ENCODE measurements at regions not wholly inside any gene's neighbourhood (a gene's known extent, or its start where the extent isn't known, plus 50 kb on each side); places are given as distances from the start of the nearest gene placed in this dataset.

DNA sequence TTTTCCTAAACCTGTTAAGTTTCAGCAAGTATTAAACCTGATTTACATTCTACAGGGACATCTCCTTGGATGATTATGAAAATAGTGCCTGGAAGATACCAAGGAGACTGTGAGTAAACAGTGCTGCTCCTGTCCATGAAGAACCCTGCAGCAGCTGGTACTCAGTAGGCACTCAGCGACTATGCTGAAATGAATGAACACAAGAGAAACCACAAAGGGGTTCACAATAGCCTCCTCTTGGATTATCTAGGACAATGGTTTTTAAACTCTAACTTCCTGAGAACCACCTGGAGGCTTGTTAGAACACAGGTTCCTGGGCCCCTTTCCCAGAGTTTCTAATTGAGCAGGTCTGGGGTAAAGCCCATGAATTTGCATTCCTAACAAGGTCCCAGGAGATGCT is 488.4 kb upstream of the UBE2E2 start:
- Histone ChIP-seq H3K9me3 (ENCODE audit: low read depth, low read length) (no peaks in the 10 kb centered on the region), H3K27ac (ENCODE audit: low read depth, low read length) (no peak overlapping the region), H2AFZ (ENCODE audit: low read length) (no peak overlapping the region), H3K4me3 (ENCODE audit: insufficient read depth, low read length) (no peak overlapping the region), H3K79me2 (ENCODE audit: insufficient read depth, low read length) (no peaks in the 10 kb centered on the region), H3K4me2 (ENCODE audit: insufficient read depth, low read length) (no peak overlapping the region), H3K27me3 (ENCODE audit: insufficient read depth, low read length) (no peaks in the 10 kb centered on the region), H3K4me1 (ENCODE audit: insufficient read depth, low read length) (no peaks in the 10 kb centered on the region), H4K20me1 (ENCODE audit: insufficient read depth, low read length) (no peaks in the 10 kb centered on the region), H3K36me3 (ENCODE audit: insufficient read depth, low read length) (no peaks in the 10 kb centered on the region)
- TF ChIP-seq, protein P1, sequence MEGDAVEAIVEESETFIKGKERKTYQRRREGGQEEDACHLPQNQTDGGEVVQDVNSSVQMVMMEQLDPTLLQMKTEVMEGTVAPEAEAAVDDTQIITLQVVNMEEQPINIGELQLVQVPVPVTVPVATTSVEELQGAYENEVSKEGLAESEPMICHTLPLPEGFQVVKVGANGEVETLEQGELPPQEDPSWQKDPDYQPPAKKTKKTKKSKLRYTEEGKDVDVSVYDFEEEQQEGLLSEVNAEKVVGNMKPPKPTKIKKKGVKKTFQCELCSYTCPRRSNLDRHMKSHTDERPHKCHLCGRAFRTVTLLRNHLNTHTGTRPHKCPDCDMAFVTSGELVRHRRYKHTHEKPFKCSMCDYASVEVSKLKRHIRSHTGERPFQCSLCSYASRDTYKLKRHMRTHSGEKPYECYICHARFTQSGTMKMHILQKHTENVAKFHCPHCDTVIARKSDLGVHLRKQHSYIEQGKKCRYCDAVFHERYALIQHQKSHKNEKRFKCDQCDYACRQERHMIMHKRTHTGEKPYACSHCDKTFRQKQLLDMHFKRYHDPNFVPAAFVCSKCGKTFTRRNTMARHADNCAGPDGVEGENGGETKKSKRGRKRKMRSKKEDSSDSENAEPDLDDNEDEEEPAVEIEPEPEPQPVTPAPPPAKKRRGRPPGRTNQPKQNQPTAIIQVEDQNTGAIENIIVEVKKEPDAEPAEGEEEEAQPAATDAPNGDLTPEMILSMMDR (IDR thresholded peaks at IDR 0.05; ENCODE audit: extremely low read depth, low read depth, low read length), result no peak
- no peak for DNase-seq (ENCODE audit: insufficient read length, low spot score, missing footprints)

DNA sequence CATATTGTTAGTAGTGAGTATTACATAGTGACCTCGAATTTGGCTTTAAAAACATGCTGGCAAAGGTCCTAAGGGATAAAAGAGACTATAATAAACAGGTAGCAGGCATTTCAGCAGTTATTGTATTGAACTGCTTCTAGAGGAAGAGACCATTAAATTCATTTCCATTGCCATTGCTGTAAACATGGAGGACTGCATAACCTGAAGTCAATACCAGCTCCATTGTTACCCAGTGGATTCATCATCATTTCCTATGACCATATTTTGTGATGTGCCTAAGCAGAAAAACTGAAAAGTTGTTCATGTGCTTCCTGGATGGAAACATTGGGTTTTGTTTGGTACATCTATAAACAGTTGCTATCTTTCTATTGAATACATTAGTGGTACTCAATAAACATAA is 482.5 kb upstream of the UBE2E2 start:
- H3K36me3 ChIP-seq (ENCODE audit: insufficient read depth, low read length), result no peaks in the 10 kb centered on the region
- no peaks in the 10 kb centered on the region for H3K27me3 ChIP-seq (ENCODE audit: insufficient read depth, low read length)
- no peak overlapping the region for H3K4me2 ChIP-seq (ENCODE audit: insufficient read depth, low read length)
- no peak overlapping the region for H3K4me3 ChIP-seq (ENCODE audit: insufficient read depth, low read length)
- no peaks in the 10 kb centered on the region for H3K79me2 ChIP-seq (ENCODE audit: insufficient read depth, low read length)
- H4K20me1 ChIP-seq (ENCODE audit: insufficient read depth, low read length), result no peaks in the 10 kb centered on the region
- DNase-seq (ENCODE audit: insufficient read length, low spot score, missing footprints), result no peak
- no peak overlapping the region for H3K27ac ChIP-seq (ENCODE audit: low read depth, low read length)
- no peaks in the 10 kb centered on the region for H3K4me1 ChIP-seq (ENCODE audit: insufficient read depth, low read length)
- peaks cover 2% of the 10 kb centered on the region for H3K9me3 ChIP-seq (ENCODE audit: low read depth, low read length)
- H2AFZ ChIP-seq (ENCODE audit: low read length), result no peak overlapping the region
- TF ChIP-seq, protein P1 (IDR thresholded peaks at IDR 0.05; ENCODE audit: extremely low read depth, low read depth, low read length), result no peak

DNA sequence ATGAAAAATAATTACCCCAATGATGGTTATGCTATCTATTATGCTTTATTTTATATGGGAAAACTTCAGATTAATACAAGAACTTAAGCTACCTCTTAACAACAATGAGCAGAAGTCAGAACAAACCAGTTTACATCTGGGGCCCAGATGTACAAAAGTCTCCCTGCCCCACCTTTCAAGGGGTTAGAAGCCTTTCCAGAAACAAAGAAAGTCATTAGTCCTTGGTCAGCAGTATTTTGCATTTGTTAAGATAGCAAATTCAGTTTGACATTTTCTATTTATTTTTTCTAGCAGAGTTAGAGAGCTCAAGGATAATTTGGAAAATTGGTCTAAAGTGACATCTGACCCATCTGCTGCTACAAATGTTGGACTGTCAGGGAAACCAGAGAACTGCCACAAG is 478.7 kb upstream of the UBE2E2 start:
- DNase-seq (ENCODE audit: insufficient read length, low spot score, missing footprints), result no peak
- H3K4me1 ChIP-seq (ENCODE audit: insufficient read depth, low read length), result no peaks in the 10 kb centered on the region

DNA sequence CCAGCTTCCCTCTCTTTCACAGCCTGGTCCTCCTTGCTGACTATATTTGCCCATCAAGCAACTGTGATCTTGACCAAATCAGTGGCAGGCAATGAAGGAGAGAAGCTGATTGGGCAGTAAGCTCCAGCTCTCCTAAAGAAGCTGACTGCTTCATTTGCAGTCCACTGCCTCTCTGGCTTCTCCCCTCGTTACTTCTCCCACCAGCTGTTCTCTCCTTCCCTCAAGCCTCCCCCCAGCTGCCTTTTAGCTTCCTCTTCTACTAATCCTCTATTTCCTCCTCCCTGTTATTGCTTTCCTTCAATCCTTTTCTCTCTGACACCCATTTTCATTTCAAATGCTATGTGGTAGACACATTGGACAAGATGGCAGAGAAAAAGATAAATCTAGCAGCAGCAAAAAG is 474.7 kb upstream of the UBE2E2 start:
- Histone ChIP-seq H2AFZ (ENCODE audit: low read length) (no peak overlapping the region), H3K4me1 (ENCODE audit: insufficient read depth, low read length) (no peaks in the 10 kb centered on the region)
- TF ChIP-seq, protein P1 (IDR thresholded peaks at IDR 0.05; ENCODE audit: extremely low read depth, low read depth, low read length), result no peak

More for the DNA sequence above, 478.7 kb upstream of the UBE2E2 start:
- H2AFZ ChIP-seq (ENCODE audit: low read length), result no peak overlapping the region
- H3K27ac ChIP-seq (ENCODE audit: low read depth, low read length), result no peak overlapping the region
- peaks cover 2% of the 10 kb centered on the region for H3K9me3 ChIP-seq (ENCODE audit: low read depth, low read length)
- H3K27me3 ChIP-seq (ENCODE audit: insufficient read depth, low read length), result no peaks in the 10 kb centered on the region
- no peaks in the 10 kb centered on the region for H4K20me1 ChIP-seq (ENCODE audit: insufficient read depth, low read length)
- H3K79me2 ChIP-seq (ENCODE audit: insufficient read depth, low read length), result no peaks in the 10 kb centered on the region
- H3K4me3 ChIP-seq (ENCODE audit: insufficient read depth, low read length), result no peak overlapping the region
- no peaks in the 10 kb centered on the region for H3K36me3 ChIP-seq (ENCODE audit: insufficient read depth, low read length)
- no peak overlapping the region for H3K4me2 ChIP-seq (ENCODE audit: insufficient read depth, low read length)
- TF ChIP-seq, protein P1 (IDR thresholded peaks at IDR 0.05; ENCODE audit: extremely low read depth, low read depth, low read length), result no peak

More for the DNA sequence above, 474.7 kb upstream of the UBE2E2 start:
- Histone ChIP-seq H3K36me3 (ENCODE audit: insufficient read depth, low read length) (no peaks in the 10 kb centered on the region), H3K4me2 (ENCODE audit: insufficient read depth, low read length) (no peak overlapping the region), H3K27ac (ENCODE audit: low read depth, low read length) (no peak overlapping the region), H3K9me3 (ENCODE audit: low read depth, low read length) (peaks cover under 1% of the 10 kb centered on the region), H3K27me3 (ENCODE audit: insufficient read depth, low read length) (no peaks in the 10 kb centered on the region), H4K20me1 (ENCODE audit: insufficient read depth, low read length) (no peaks in the 10 kb centered on the region), H3K79me2 (ENCODE audit: insufficient read depth, low read length) (no peaks in the 10 kb centered on the region), H3K4me3 (ENCODE audit: insufficient read depth, low read length) (no peak overlapping the region)
- no peak for DNase-seq (ENCODE audit: insufficient read length, low spot score, missing footprints)
